HTR-8/SVneo (cell line): ENCODE measurements at regions not wholly inside any gene's neighbourhood (a gene's known extent, or its start where the extent isn't known, plus 50 kb on each side); places are given as distances from the start of the nearest gene placed in this dataset.

Experiments
- DNase-seq: peaks from one replicate; pipeline ENCODE4 v3.0.0; 2011; ENCODE audit warnings: low spot score, mixed read lengths; ENCODE audit not compliant: insufficient read length
- FAIRE-seq: peaks from 2 replicates; lab custom pipeline; 2011; peaks lifted over from hg19 to GRCh38; lab: Jason Lieb, UNC

DNA sequence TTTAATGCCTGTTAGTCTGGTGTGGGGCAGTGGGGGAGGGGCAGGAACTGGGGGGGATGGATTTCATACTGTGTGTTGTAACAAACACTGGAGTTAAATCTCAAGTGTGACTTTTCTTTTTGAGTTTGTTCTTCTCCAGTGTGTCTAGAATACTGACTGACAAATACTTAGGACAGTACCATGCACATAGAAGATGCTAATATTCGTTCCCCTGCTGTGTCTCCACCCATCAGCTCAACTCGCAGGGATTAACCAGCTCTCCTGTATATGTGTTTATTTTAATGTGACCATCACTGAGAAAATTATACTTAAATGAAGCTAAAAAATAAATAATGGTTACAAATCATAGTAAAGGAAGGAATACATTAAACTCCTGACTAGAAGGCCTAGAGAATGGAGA lies 150.9 kb upstream of the E2F8 start:
- no peak for DNase-seq

DNA sequence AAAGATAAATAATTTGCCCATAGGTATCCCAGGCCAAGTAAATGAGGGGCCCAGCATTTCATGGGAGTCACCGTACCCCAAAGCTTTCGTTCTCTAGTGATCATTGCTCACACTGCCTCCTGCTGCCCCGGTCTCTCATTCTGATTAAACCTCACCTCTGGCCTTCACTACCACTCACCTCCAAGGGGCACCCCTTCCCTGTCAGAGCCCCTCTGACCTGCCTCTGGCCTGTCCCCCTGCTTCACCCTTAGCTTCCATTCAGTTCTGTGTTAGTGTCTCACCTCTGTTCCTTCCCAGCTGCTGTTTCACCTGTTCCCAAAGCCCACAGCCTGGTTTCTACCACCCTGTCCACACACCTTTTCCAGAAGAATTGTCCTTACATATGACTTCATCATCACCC lies 150.3 kb upstream of the E2F8 start:
- FAIRE-seq (no peak), DNase-seq (no peak)

More for the DNA sequence above, 150.9 kb upstream of the E2F8 start:
- no peak for FAIRE-seq

- DNase-seq (no peak), FAIRE-seq (no peak)
Observed at GRCh38 chr11:19389787-19390303, 149.1 kb upstream of the E2F8 start.

DNA sequence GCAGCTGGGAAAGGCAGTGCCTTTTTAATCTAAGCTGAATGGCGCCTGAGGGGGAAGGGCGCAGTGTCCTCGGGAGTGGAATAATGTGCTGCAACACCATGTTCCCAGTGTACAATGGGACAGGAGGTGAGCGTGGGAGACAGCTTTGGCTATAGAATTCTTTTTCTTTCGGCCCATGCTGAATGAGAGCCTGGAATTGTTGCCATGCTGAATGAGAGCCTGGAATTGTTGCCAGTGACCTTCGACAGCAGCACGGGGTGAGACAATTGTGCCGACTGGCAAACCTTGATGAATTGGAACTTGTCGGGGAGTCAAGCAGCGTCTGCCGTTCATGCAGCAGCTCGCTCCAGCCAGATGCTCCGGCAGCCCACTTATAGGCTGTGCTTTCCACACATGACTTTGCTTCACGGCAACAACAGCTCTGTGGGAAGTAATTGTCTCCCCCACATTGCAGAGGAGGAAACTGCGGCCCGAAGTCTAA lies 141.4 kb upstream of the E2F8 start:
- no peak for DNase-seq
- no peak for FAIRE-seq

- DNase-seq (peak; percentile 54), FAIRE-seq (peak; percentile 79)
Observed at GRCh38 chr11:19380375-19380774, 139.6 kb upstream of the E2F8 start.

DNA sequence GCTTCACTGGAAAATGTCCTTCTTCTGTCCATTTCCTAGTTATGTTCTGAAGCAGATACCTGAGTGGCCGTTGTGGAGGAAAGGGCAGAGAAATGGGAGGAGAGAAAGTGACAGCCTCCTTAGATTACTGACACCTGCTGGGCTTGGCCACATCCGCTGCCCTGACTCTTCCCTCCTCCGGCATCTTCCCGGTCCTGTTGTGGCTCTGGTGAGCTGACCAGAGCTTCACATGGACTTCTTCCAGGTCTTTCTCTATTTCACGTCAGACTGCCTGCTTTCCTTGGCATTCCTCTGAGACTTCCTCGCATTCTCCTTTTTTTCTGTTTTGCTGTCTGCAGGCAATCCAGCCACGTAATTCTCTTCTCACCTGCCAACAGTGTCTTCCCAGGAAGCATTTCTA lies 138.7 kb upstream of the E2F8 start:
- FAIRE-seq (no peak), DNase-seq (no peak)

DNA sequence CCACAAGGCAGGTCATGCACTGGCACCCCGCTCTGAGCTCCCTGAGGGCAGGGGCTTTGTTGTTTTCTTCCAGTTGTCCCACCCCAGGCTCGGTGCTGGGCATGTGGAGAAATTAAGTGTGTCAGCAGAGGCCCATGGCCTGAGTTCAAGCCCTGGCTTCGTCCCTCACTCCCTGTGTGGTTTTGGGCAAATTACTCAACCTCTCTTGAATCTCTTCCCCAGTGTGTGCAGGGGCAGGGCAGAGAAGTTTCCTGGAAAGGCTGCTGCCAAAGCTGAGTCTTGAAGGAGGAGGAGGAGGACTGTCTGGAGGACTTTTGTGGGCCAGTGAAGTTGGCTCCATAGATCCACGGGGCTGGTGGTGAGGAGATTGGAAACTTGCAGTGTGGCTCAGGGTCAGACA lies 138.1 kb upstream of the E2F8 start:
- no peak for DNase-seq
- FAIRE-seq, result no peak

DNA sequence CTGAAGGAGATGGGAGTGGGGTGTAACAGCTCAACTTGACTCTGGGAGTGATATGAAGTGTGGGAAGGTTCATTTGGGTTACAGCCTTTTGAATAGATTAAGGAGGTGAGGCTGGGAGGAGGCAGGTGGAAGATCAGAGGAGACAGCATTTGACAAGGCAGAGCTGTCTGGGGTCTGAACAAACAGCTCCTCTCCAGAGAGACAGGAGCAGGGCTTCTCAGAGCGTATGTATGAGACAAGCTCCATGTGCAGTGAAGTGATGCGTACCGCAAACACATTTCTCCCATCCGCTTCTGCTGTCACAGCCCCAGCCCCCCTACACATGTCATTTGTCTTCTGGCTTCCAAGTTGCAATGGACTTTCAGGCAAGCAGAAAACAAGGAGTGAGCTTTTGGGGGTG lies 137.1 kb upstream of the E2F8 start:
- no peak for DNase-seq
- no peak for FAIRE-seq

- FAIRE-seq (no peak), DNase-seq (no peak)
Observed at GRCh38 chr11:19375440-19375839, 134.7 kb upstream of the E2F8 start.

DNA sequence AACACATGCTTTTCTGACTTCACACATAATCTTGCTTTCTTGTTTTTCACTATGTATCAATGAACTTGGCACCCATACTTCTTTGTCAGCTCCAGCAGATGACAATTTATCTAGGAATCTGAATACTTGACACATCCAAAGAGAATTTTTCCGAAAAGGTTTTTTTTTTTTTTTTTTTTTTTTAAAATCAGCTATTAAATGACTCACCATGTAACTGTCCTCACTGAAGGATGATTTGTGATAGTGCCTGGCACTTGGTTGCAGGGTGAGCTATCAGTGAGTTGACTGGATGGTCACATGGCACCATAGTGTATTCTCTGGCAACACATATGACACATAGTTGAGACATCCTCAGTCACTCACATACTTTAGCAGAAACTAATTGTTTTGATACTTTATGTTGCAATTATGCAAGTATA lies 133.4 kb upstream of the E2F8 start:
- DNase-seq (peak; percentile 89), FAIRE-seq (peak; percentile 88)

DNA sequence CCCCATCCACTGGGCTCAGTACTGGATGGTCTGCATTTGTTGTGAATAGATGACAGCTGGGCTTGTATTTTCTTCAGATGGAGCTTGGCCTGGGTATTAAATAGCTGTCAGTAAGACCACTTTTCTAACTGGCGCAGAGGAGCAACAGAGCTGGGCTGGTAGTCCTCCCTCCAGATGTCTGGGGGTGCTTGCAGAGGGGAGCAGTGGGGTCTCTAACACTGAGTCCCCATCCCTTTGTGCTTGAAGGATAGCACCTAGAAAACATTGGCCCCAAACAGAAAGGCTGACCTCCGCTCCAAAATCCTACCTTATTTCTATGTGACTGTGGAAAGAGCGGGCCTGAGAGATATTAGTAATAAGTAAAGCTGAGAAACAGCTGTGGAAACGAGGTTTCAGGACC lies 131.6 kb upstream of the E2F8 start:
- no peak for DNase-seq
- no peak for FAIRE-seq

DNA sequence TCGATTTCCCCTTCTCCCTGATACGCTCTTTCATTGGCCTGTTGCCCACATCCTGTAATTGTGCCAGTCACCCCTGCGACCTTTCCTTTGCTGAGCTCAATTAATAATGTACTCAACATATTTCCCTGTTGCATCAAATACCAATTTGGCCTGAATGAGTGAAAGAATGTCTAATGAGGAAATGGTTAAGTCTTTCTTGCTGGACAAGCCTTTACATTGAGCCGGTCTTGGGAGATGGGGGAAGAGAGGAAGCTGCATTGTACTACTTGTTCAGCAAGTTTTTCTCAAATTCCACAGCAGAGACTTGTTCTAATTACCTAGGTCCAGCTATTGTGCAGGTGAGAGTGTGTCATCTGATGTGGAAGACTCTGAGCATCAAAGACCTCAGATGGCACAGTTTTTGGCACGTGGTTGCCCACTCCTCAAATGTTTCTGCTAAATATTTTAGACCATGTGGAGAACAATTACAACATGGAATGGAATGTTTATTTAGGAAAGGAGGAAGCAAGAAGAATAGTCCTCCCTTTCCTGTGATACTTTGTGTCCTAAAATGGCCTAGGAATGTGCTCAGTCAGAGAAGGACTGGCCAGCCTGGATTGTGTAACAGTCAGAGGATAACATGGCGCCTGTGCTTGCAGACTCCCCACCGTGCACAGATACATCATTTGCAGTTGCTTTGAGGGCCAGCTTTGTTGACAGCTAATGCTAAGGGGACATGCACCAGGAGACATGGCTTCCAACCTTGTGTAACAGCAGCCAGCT lies 129.5 kb upstream of the E2F8 start:
- FAIRE-seq, result no peak
- no peak for DNase-seq

- DNase-seq, result no peak
- no peak for FAIRE-seq
Observed at GRCh38 chr11:19368726-19369375, 128.1 kb upstream of the E2F8 start.

GRCh38 chr11:19366992-19367709 lies 126.4 kb upstream of the E2F8 start:
- FAIRE-seq (no peak), DNase-seq (no peak)

- no peak for FAIRE-seq
- no peak for DNase-seq
Observed at GRCh38 chr11:19365743-19366410, 125.1 kb upstream of the E2F8 start.

- FAIRE-seq (no peak), DNase-seq (no peak)
Observed at GRCh38 chr11:19359221-19360000, 118.7 kb upstream of the E2F8 start.

DNA sequence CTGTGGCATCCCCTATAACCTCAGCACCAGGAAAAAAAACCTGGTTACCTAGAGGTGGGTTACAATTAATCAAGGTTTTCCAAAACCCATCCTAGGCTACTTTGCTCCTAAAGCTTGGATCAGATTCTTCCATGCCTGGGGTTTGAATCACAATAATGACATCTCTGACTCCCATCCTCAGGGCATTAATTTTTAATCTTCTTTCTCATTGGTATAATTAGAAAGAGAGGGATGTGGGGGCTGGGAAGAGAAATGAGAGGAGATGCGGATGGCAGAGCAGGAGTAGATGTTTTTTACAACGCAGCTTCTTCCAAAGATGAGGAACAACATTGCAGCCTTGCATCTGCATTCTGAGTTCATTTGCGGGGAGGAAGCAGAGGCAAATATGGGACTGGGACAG lies 117.2 kb upstream of the E2F8 start:
- no peak for FAIRE-seq
- DNase-seq, result no peak

DNA sequence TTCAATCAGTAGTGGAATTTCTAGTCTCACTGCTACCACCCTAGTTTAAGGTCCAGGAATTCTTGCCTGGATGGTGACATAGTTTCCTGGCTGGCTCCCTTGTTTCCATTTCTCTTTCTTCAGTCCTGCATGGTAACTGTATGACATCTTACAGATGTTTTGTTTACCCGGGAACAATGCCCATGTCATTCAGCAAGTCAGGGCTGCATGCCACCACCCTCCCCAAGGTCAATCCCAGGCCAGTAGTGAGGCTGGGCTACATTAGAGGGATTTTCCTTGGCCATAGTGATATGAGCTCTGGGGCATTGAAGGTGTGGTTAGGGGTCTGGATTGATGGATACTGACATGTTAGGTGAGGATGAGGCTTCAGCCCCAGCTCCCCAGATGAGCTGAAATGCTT lies 114.9 kb upstream of the E2F8 start:
- DNase-seq (no peak), FAIRE-seq (no peak)

DNA sequence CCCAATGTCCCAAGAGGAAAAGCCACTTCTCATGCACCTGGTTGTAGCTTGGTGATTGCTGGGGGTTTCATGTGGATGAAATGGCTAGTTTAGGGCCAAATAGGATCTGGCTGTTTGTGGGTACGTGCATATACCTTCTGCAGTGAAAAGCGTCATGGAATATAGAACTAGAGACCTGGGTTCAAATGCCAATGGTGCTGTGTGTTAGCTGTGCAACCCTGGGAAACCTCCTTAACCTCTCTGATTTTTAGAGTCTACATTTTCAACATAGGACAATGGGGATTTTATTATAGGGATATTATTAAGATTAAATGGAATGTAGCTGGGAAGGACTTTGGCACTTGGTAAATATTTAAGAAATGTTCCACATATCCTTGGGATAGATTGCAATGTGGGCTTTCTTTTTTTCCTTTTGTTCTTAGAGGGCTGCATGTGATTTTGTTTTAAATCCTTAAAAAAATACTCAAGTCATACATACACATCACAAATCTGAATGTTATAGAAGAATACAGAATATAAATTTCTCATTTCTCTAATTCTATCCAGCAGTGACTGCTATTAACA lies 112.6 kb upstream of the E2F8 start:
- no peak for DNase-seq
- no peak for FAIRE-seq
